T-helper 1 cell (primary cell): ENCODE measurements at regions not wholly inside any gene's neighbourhood (a gene's known extent, or its start where the extent isn't known, plus 50 kb on each side); places are given as distances from the start of the nearest gene placed in this dataset.
A peak's percentile ranks its signal among the peaks of the same experiment; 100 is the strongest.

ENCODE experiments used
- DNase-seq, 5 donors: peaks; one replicate each; pipeline ENCODE4 v3.0.0-alpha.2; 2012 to 2020

- DNase-seq = no peak
Observed at GRCh38 chr12:92029902-92030586, 115.6 kb downstream of the BTG1 start.

GRCh38 chr12:92029136-92029535, 116.5 kb downstream of the BTG1 start:
- no peak for DNase-seq

GRCh38 chr12:92028441-92028709, 117.3 kb downstream of the BTG1 start:
- DNase-seq = no peak

- DNase-seq = no peak
Observed at GRCh38 chr12:92027701-92028440, 117.8 kb downstream of the BTG1 start.

- no peak for DNase-seq
Observed at GRCh38 chr12:92027243-92027642, 118.4 kb downstream of the BTG1 start.

- DNase-seq = no peak
Observed at GRCh38 chr12:92025462-92026207, 120.0 kb downstream of the BTG1 start.

GRCh38 chr12:92022093-92022492, 123.6 kb downstream of the BTG1 start:
- no peak for DNase-seq

GRCh38 chr12:92021666-92022035, 124.0 kb downstream of the BTG1 start:
- DNase-seq = no peak

GRCh38 chr12:92020983-92021665, 124.5 kb downstream of the BTG1 start:
- no peak for DNase-seq

GRCh38 chr12:92019491-92020277, 126.0 kb downstream of the BTG1 start:
- DNase-seq = no peak

GRCh38 chr12:92012691-92013090, 133.0 kb downstream of the BTG1 start:
- no peak for DNase-seq

- no peak for DNase-seq
Observed at GRCh38 chr12:92010853-92011701, 134.6 kb downstream of the BTG1 start.

- DNase-seq = no peak
Observed at GRCh38 chr12:92010368-92010767, 135.3 kb downstream of the BTG1 start.

- no peak for DNase-seq
Observed at GRCh38 chr12:92008345-92008744, 137.3 kb downstream of the BTG1 start.

GRCh38 chr12:92007787-92008186, 137.9 kb downstream of the BTG1 start:
- no peak for DNase-seq

- DNase-seq = no peak
Observed at GRCh38 chr12:92003701-92004100, 141.9 kb downstream of the BTG1 start.

GRCh38 chr12:92002673-92003382, 142.8 kb downstream of the BTG1 start:
- DNase-seq = no peak

- DNase-seq = no peak
Observed at GRCh38 chr12:92002195-92002649, 143.4 kb downstream of the BTG1 start.

GRCh38 chr12:92000597-92000996, 145.0 kb downstream of the BTG1 start:
- no peak for DNase-seq

- DNase-seq = no peak
Observed at GRCh38 chr12:91999823-92000222, 145.8 kb downstream of the BTG1 start.

GRCh38 chr12:91998316-91998715, 147.3 kb downstream of the BTG1 start:
- peak in 1 of 5 donors; percentile 41 for DNase-seq
